Liver (tissue), 8 donors: ENCODE measurements at regions not wholly inside any gene's neighbourhood (a gene's known extent, or its start where the extent isn't known, plus 50 kb on each side); places are given as distances from the start of the nearest gene placed in this dataset.

Experiments used
- DNase-seq: peaks from one replicate; pipeline ENCODE4 v3.0.0-alpha.2; 2017; ENCODE audit warnings: low spot score
- H3K27ac ChIP-seq, 2 donors: one replicate each; pipeline ENCODE4 v1.7.0; 2013; ENCODE audit warnings: inconsistent platforms in 2 of 2, low read length in 2 of 2, control low read depth in 1 of 2, low read depth in 1 of 2, mild to moderate bottlenecking in 1 of 2
- H3K27me3 ChIP-seq, 4 donors: one replicate each; pipeline versions ENCODE4 v1.6.1 to v1.7.0; 2013; ENCODE audit warnings: low read length in 3 of 4, inconsistent platforms in 1 of 4, mild to moderate bottlenecking in 1 of 4, moderate library complexity in 1 of 4; ENCODE audit not compliant: control insufficient read depth in 4 of 4, insufficient read depth in 4 of 4
- H3K36me3 ChIP-seq, 4 donors: one replicate each; pipeline versions ENCODE4 v1.6.1 to v1.7.0; 2013; ENCODE audit warnings: low read length in 3 of 4, mild to moderate bottlenecking in 3 of 4, low read depth in 1 of 4, moderate library complexity in 1 of 4; ENCODE audit not compliant: control insufficient read depth in 4 of 4, insufficient read depth in 3 of 4
- H3K4me1 ChIP-seq, 4 donors: one replicate each; pipeline versions ENCODE4 v1.6.1 to v1.7.0; 2013; ENCODE audit warnings: low read length in 3 of 4, mild to moderate bottlenecking in 3 of 4, moderate library complexity in 1 of 4; ENCODE audit not compliant: control insufficient read depth in 4 of 4, insufficient read depth in 4 of 4
- H3K4me3 ChIP-seq, 3 donors: one replicate each; pipeline versions ENCODE4 v1.6.1 to v1.7.0; 2013; ENCODE audit warnings: low read length in 3 of 3, control low read depth in 1 of 3, low read depth in 1 of 3, mild to moderate bottlenecking in 1 of 3
- H3K9ac ChIP-seq, 2 donors: one replicate each; pipeline ENCODE4 v1.7.0; 2013; ENCODE audit warnings: low read length in 2 of 2, mild to moderate bottlenecking in 2 of 2, moderate library complexity in 2 of 2, control low read depth in 1 of 2, low read depth in 1 of 2
- H3K9me3 ChIP-seq, 4 donors: one replicate each; pipeline versions ENCODE4 v1.6.1 to v1.7.0; 2013; ENCODE audit warnings: low read length in 3 of 4; ENCODE audit not compliant: control insufficient read depth in 4 of 4
- ATF3 ChIP-seq: IDR thresholded peaks from 2 replicates; pipeline ENCODE4 v1.6.1; 2016; ENCODE audit warnings: antibody characterized with exemption
- CTCF ChIP-seq: fragments of 150-350 bp; IDR thresholded peaks from 2 replicates; pipeline ENCODE4 v1.5.1; 2017; ENCODE audit warnings: improper control_type of control experiment, low read depth, low read length; ENCODE audit not compliant: missing input control
- EGR1 ChIP-seq, 2 donors: IDR thresholded peaks; 2 replicates each; pipeline ENCODE4 v1.6.1; 2016 to 2018; ENCODE audit warnings: antibody characterized with exemption in 2 of 2, low read depth in 2 of 2
- FOXA1 ChIP-seq: IDR thresholded peaks from 2 replicates; pipeline ENCODE4 v1.6.1; 2016; ENCODE audit warnings: antibody characterized with exemption
- FOXA2 ChIP-seq: IDR thresholded peaks from 2 replicates; pipeline ENCODE4 v1.6.1; 2016; ENCODE audit warnings: antibody characterized with exemption
- GABPA ChIP-seq, 2 donors: IDR thresholded peaks in 1 of 2; conservative IDR thresholded peaks in 1 of 2; 2 replicates each; pipeline ENCODE4 v1.6.1; 2016; ENCODE audit warnings: antibody characterized with exemption in 2 of 2, mild to moderate bottlenecking in 1 of 2, moderate library complexity in 1 of 2
- HNF4A ChIP-seq, 2 donors: conservative IDR thresholded peaks; 2 replicates each; pipeline ENCODE4 v1.6.1; 2016; ENCODE audit warnings: antibody characterized with exemption in 2 of 2, mild to moderate bottlenecking in 2 of 2
- HNF4G ChIP-seq: IDR thresholded peaks from 2 replicates; pipeline ENCODE4 v1.6.1; 2016; ENCODE audit warnings: antibody characterized with exemption
- JUND ChIP-seq, 2 donors: IDR thresholded peaks; 2 replicates each; pipeline ENCODE4 v1.6.1; 2016; ENCODE audit warnings: antibody characterized with exemption in 2 of 2
- MAX ChIP-seq: IDR thresholded peaks from 2 replicates; pipeline ENCODE4 v1.6.1; 2016; ENCODE audit warnings: antibody characterized with exemption
- NR2F2 ChIP-seq: IDR thresholded peaks from 2 replicates; pipeline ENCODE4 v1.6.1; 2016; ENCODE audit warnings: antibody characterized with exemption
- RXRA ChIP-seq, 2 donors: IDR thresholded peaks; 2 replicates each; pipeline ENCODE4 v1.6.1; 2017 to 2018; ENCODE audit warnings: antibody characterized with exemption in 2 of 2, mild to moderate bottlenecking in 1 of 2
- SP1 ChIP-seq: IDR thresholded peaks from 2 replicates; pipeline ENCODE4 v1.6.1; 2018; ENCODE audit warnings: antibody characterized with exemption, mild to moderate bottlenecking
- TAF1 ChIP-seq: conservative IDR thresholded peaks from 2 replicates; pipeline ENCODE4 v1.6.1; 2016; ENCODE audit warnings: antibody characterized with exemption, mild to moderate bottlenecking
- YY1 ChIP-seq: IDR thresholded peaks from 2 replicates; pipeline ENCODE4 v1.6.1; 2016; ENCODE audit warnings: antibody characterized with exemption, mild to moderate bottlenecking
- ZBTB33 ChIP-seq: IDR thresholded peaks from 2 replicates; pipeline ENCODE4 v1.6.1; 2016; ENCODE audit warnings: antibody characterized with exemption
- WGBS: extraction: QIAGEN DNeasy Blood & Tissue Kit; methylation state at CpG from one replicate; pipeline ENCODE4 v1.1.7; 2013; 5-methylcytosine and 5-hydroxymethylcytosine counted together
- donor health status: healthy.
- donor health status: healthy.
- donor health status: healthy.
- donor health status: healthy.
- donor health status: healthy.

GRCh38 chr2:5479265-5479928, 212.8 kb upstream of the SOX11 start:
- no peak for TF ChIP-seq YY1
- TF ChIP-seq HNF4G = no peak
- no peak for TF ChIP-seq NR2F2
- TF ChIP-seq CTCF = no peak
- no peak for TF ChIP-seq FOXA1
- TF ChIP-seq TAF1 = no peak
- TF ChIP-seq GABPA (IDR thresholded peaks at IDR 0.05 in 1 of 2, conservative IDR thresholded peaks at IDR 0.05 in 1 of 2) = no peak
- DNase-seq = no peak
- 43% methylated on average over 7 of the region's 7 CpGs for WGBS

GRCh38 chr2:5482929-5483331, 209.3 kb upstream of the SOX11 start:
- H3K27ac ChIP-seq = no peak overlapping the region
- no peak overlapping the region for H3K9ac ChIP-seq
- no peak overlapping the region for H3K4me3 ChIP-seq
- TF ChIP-seq HNF4A (conservative IDR thresholded peaks at IDR 0.05) (no peak), YY1 (no peak), GABPA (IDR thresholded peaks at IDR 0.05 in 1 of 2, conservative IDR thresholded peaks at IDR 0.05 in 1 of 2) (no peak), CTCF (no peak), MAX (no peak), EGR1 (IDR thresholded peaks at IDR 0.05; ENCODE audit: low read depth in 2 of 2) (no peak), HNF4G (no peak), NR2F2 (no peak), ZBTB33 (no peak), FOXA1 (no peak), FOXA2 (no peak), RXRA (IDR thresholded peaks at IDR 0.05) (no peak), SP1 (no peak), JUND (IDR thresholded peaks at IDR 0.05) (no peak), ATF3 (no peak)
- H3K36me3 ChIP-seq = no peaks in the 10 kb centered on the region
- DNase-seq = no peak
- no peaks in the 10 kb centered on the region for H3K4me1 ChIP-seq
- H3K27me3 ChIP-seq = peaks cover 0 to 2% (median 0%) of the 10 kb centered on the region in 4 donors
- 12% methylated on average over 6 of the region's 6 CpGs for WGBS
- peaks cover 0 to 4% (median 0%) of the 10 kb centered on the region in 4 donors for H3K9me3 ChIP-seq

More at GRCh38 chr2:5479265-5479928, 212.8 kb upstream of the SOX11 start:
- Histone ChIP-seq H3K27me3 (peaks cover 0 to 2% (median 0%) of the 10 kb centered on the region in 4 donors), H3K27ac (no peak overlapping the region), H3K36me3 (no peaks in the 10 kb centered on the region), H3K4me1 (no peaks in the 10 kb centered on the region), H3K4me3 (no peak overlapping the region), H3K9me3 (peaks cover 0 to 4% (median 0%) of the 10 kb centered on the region in 4 donors), H3K9ac (no peak overlapping the region)
